Right ventricle myocardium superior (tissue), 1 donor: ENCODE measurements at regions not wholly inside any gene's neighbourhood (a gene's known extent, or its start where the extent isn't known, plus 50 kb on each side); places are given as distances from the start of the nearest gene placed in this dataset.
"Not testable (repeated sequence)": the region's sequence is repeated elsewhere in the genome, so short reads cannot be mapped to it uniquely, and the experiment has no call there.

Source experiments
- ATAC-seq: fragments of 200-7000 bp; cut with Tn5 transposase; one replicate; pipeline ENCODE4 v1.9.1; 2020; ENCODE audit warnings: mild to moderate bottlenecking; ENCODE audit not compliant: poor library complexity
- DNase-seq: peaks from one replicate; pipeline ENCODE4 v3.0.0-alpha.2; 2020
- intact Hi-C: fragments of 100-400 bp; cut with DNase I; formaldehyde crosslinking; loops from one replicate; pipeline ENCODE4 v1.11.2; 2022
- donor health status: DM: no; HTN: yes; CAD: no; lungs with severe emphysema.

- ATAC-seq (peak; percentile 78), DNase-seq (peak; percentile 47)
- intact Hi-C loops = no loop called here
Observed at GRCh38 chr20:5696011-5696559, 54.1 kb upstream of the SHLD1 start.

- ATAC-seq (no peak), DNase-seq (no peak)
- intact Hi-C loops = no loop called here
Observed at GRCh38 chr20:5691918-5692618, 58.1 kb upstream of the SHLD1 start.

- intact Hi-C loops = no loop called here
- DNase-seq (no peak), ATAC-seq (peak; percentile 42)
Observed at GRCh38 chr20:5689463-5689862, 60.7 kb upstream of the SHLD1 start.

- DNase-seq (peak; percentile 46), ATAC-seq (peak; percentile 54)
- intact Hi-C loops = no loop called here
Observed at GRCh38 chr20:5688431-5688972, 61.7 kb upstream of the SHLD1 start.

GRCh38 chr20:5687884-5688283 is 62.3 kb upstream of the SHLD1 start:
- DNase-seq = no peak
- intact Hi-C loops = no loop called here
- peak; percentile 43 for ATAC-seq

GRCh38 chr20:5686384-5687105 is 63.7 kb upstream of the SHLD1 start:
- ATAC-seq (no peak), DNase-seq (no peak)
- intact Hi-C loops = no loop called here

GRCh38 chr20:5682556-5682955 is 67.6 kb upstream of the SHLD1 start:
- ATAC-seq, DNase-seq, intact Hi-C loops: not testable (repeated sequence)

GRCh38 chr20:5680192-5680591 is 69.4 kb upstream of the GPCPD1 start:
- DNase-seq (no peak), ATAC-seq (no peak)
- intact Hi-C loops = no loop called here

GRCh38 chr20:5678777-5679176 is 68.0 kb upstream of the GPCPD1 start:
- no peak for DNase-seq
- intact Hi-C loops = no loop called here

GRCh38 chr20:5677944-5678343 is 67.1 kb upstream of the GPCPD1 start:
- DNase-seq, ATAC-seq, intact Hi-C loops: not testable (repeated sequence)

More at GRCh38 chr20:5678777-5679176, 68.0 kb upstream of the GPCPD1 start:
- ATAC-seq = no peak

GRCh38 chr20:5677389-5677788 is 66.6 kb upstream of the GPCPD1 start:
- intact Hi-C loops = no loop called here
- ATAC-seq (no peak), DNase-seq (no peak)

GRCh38 chr20:5675103-5676091 is 64.6 kb upstream of the GPCPD1 start:
- DNase-seq = no peak
- intact Hi-C loops = no loop called here
- ATAC-seq = peak; percentile 62

GRCh38 chr20:5674176-5674660 is 63.4 kb upstream of the GPCPD1 start:
- ATAC-seq = peak; percentile 57
- DNase-seq = no peak
- intact Hi-C loops = no loop called here

GRCh38 chr20:5670874-5671273 is 60.1 kb upstream of the GPCPD1 start:
- DNase-seq (no peak), ATAC-seq (no peak)
- intact Hi-C loops = no loop called here

- intact Hi-C loops = no loop called here
- ATAC-seq = no peak
Observed at GRCh38 chr20:5670036-5670536, 59.3 kb upstream of the GPCPD1 start.

GRCh38 chr20:5668529-5668868 is 57.7 kb upstream of the GPCPD1 start:
- intact Hi-C loops = no loop called here

More at GRCh38 chr20:5670036-5670536, 59.3 kb upstream of the GPCPD1 start:
- no peak for DNase-seq

GRCh38 chr20:5667705-5668528 is 57.1 kb upstream of the GPCPD1 start:
- DNase-seq (no peak), ATAC-seq (no peak)
- intact Hi-C loops = no loop called here

More at GRCh38 chr20:5668529-5668868, 57.7 kb upstream of the GPCPD1 start:
- ATAC-seq = no peak
- no peak for DNase-seq
